IPS-NIHi7 (cell line): ENCODE measurements at regions not wholly inside any gene's neighbourhood (a gene's known extent, or its start where the extent isn't known, plus 50 kb on each side); places are given as distances from the start of the nearest gene placed in this dataset.
"Not testable (repeated sequence)": the region's sequence is repeated elsewhere in the genome, so short reads cannot be mapped to it uniquely, and the experiment has no call there.

Experiments
- DNase-seq: peaks from one replicate; pipeline ENCODE4 v3.0.0; 2012; ENCODE audit warnings: mixed read lengths; ENCODE audit errors: extremely low spot score

DNA sequence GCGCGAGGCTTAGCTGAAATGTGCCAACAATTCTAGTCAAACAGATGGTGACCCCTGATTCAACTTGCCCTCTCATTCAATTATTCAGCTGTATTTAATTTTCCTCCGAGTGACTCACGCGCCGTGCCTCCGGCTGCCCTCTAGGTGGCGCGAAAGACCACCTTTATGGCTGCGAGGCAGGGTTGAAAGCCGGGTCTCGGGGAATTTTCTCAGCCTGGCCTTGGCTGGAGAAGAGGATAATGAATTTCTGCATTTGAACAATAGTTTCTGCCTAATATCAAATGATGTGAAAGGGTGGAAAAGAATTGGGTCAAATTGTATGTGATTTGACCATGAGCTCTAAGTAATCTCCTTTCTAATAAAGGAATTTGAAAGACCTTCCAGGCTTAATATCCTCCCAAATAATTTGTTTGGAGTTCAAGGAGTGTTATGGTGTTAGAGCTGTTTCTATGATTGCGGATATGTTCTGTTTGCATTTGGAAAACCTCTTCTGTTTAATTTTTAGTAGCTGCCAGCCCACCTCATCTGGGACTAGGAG lies 310.9 kb downstream of the ZNF536 start:
- DNase-seq = peak; percentile 84

DNA sequence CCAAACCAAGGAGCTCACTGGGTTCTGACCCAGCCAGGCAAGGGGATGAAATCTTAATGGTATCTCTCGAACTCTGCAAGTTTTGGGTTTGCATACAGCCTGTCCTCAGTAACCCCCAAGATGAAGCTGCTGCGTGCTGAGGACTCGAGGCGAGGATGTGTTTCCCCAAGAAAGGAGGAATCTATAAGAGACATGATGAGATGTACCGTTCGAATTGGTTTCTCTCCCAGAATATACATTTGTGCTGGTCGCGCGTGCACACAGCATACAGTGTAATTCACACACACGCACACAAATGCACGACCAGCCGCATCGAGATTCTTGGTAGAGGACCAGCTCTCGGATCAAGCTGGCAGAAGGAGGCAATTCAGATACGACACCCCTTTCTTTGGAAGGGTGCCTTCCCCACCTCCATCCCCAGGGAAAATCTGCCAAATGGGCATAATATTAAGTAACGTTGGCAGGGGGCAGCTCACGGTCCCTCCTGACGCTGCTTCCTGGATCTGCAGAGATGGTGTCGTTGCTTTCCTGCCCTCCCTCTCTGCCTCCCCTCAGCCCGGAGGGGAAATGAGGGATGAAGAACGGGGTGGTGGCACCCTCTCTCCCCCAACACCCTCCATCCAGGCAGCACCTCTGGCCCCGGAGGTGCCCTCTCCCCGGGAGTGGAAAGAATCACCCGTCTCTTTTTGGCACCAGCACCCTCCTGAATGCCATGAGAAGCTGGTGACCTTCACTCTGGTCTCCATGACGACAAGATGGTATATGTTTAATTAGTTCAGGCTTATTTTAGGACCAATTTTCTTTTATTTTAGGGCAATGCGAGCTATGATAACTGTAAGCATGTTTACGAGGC lies 310.2 kb downstream of the ZNF536 start:
- DNase-seq = no peak

DNA sequence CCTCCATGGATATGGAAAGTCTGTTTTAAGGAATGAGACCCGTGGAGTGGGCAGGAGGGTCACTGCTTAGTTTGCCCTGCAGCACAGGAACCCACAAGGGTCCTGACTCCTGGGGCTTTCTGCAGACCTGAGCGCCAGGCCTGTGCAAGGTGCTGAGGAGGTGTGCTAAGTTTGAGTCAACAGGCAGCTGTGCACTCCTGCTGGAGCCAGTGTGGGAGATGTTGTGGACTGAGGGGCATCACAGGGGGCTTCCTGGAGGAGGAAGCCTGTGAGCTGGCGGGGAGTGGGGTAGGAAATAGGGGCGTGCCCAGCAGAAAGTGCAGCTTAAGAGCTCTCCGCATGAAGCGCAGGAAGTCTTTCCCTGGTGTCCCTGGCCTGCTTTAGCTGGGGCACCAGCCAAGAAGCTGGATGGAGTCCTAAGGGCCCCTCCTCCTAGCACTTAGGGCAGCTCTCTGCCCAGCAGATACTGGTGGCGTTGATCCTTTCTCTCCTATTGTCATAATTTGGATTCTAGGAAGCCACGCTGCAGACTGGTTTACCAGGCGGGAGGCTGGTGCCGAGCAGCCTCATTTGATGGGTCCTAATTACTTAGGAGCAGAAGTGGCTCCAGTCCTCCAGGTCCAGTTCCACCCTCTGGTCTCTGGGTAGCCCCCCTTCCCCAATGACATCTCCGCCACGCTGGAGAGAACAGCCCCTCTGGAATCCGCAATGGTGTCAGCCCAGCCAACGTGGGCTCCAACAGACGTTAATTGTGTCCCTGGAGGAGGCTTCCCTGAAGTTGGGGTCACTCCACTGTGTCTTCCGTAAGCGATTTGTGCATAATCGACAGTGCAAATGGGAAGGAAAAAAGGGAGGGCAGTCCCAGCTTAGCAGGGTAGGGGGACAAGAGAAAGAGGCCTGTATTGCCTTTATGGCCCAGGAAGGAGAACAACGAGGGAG lies 309.2 kb downstream of the ZNF536 start:
- no peak for DNase-seq

DNA sequence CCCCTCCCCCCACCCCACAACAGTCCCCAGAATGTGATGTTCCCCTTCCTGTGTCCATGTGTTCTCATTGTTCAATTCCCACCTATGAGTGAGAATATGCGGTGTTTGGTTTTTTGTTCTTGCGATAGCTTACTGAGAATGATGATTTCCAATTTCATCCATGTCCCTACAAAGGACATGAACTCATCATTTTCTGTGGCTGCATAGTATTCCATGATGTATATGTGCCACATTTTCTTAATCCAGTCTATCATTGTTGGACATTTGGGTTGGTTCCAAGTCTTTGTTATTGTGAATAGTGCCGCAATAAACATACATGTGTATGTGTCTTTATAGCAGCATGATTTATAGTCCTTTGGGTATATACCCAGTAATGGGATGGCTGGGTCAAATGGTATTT lies 308.2 kb downstream of the ZNF536 start:
- DNase-seq = not testable (repeated sequence)

DNA sequence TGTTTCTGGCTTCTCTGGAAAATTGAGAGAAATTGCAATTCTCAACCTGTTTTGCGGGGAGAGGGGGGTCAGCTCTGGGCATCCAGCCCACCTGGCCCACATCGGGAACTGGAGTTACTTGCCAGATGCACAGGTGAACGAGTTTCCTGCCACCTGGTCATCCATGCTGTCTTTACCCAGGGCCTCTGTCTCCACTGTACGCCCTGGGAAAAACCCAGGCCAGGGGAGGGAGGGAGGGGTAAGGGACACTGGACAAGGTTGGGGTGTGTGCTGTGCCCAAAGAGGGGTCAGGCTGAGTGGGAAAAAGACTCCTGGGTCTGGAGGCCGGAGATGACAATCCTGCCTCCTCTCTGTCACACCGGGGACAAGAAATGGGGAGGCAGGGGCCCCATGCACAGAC lies 307.6 kb downstream of the ZNF536 start:
- no peak for DNase-seq

DNA sequence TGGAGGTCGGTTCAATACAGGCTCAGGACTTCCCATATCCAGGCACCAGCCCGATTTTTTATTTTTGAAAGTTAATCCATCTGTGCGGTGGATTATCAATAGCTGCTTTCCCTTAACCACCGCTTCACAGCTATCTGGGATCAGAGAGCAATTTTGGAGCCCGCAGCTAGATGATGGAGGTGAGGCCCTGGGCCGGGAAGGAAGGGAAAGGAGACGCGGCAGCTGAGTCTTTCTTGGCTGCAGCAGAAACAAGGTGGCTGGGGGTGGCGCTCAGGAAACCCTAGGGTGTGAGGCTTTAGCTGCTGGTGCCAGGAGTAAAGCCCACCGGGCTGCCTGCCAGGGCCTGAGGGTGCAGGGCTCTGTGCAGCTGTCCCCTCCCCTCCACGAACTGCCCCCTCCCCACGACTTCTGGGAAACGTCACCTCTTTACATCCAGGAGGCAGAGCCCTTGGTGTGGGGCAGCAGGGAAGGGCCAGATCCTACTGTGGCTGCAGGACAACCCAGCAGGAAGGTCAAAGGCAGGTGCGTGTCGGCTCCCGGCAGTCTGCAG lies 307.0 kb downstream of the ZNF536 start:
- DNase-seq = no peak

DNA sequence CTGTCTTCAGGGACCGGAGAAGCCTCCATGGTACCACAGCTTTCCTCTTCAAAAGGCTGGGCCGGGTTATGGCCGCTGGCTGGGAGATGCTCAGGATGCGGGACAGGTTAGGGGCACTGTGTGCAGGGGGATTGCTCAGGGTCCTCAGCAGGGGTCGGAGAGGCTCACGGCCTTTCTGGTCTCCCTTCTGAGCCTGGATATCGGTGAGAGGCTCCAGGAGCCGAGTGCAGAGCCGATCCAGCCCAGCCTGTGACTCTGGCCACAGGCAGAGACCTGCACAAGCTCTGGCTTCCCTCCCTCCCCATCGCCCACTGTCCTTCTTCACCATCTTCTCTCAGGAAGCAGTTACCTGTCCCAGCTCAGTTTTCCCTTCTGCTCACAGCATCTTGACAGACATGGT lies 306.0 kb downstream of the ZNF536 start:
- no peak for DNase-seq

DNA sequence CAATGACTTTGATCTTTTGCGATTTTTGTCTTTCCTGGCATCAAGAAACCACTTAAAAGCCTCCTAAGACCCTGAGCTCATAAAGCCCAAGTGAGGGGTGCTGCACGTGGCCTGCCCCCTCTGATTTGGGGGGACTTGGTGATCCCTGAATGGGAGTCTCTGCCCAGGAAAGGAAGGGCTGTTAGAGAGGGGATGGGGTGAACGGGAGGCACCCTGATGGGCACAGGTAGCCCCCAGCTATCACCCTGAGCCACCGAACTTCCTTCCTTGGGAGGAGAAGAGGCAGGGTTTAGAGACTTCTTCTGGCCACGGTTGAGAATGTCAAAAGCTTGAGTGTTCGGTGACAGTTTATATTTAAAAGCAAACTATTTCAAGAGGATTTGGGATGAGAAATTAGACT lies 305.5 kb downstream of the ZNF536 start:
- no peak for DNase-seq

DNA sequence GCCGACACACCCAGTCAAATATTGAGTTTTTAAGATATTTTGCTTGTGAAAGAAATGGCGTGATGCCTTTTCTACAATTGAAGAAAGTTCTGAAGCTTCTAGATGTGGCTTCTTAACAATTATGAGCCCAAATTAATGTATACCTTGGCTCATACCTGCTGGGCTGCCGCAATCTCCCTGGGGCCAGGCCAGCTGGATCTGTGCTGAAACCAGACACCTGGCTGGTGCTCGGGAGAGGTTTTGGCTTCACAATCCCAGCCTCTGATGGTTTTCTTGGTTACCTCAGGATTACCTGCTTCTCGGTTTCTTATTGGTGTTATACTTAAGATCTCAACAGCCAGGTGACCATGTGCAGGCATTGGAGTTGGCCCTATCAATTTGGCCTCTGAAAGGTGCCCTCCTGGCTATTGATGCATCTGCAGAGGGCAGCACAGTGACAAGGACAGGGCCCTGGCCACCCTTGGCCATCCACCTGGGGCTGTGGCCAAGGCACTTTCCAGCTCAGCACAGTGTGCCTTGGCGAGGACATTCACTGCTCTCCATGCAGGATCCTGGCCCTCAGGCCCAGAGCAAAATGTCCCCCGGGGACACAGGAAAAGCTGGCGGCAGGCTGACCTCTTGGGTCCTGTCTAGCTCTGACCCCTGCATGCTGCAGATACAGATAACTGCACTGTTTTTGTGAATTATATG lies 305.0 kb downstream of the ZNF536 start:
- no peak for DNase-seq

DNA sequence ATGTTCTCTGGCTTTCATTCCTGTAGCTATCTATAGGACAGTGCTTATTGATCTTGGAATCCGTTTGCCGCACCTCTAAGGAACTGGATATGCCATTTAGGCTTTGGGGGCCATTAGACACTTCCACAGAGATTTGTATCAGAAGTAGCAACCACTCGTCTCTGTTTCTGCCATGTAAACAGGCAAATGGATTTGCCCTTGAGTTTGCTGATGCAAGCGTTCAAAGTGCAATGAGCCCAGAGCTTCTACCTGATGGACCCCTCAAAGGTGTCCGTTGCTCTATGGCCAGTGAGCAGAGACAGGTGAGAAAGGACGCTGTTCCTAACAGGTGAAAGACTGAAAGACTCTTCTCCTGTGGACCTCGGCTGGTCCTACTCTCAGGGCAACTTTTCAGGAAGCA lies 302.9 kb downstream of the ZNF536 start:
- DNase-seq = no peak

DNA sequence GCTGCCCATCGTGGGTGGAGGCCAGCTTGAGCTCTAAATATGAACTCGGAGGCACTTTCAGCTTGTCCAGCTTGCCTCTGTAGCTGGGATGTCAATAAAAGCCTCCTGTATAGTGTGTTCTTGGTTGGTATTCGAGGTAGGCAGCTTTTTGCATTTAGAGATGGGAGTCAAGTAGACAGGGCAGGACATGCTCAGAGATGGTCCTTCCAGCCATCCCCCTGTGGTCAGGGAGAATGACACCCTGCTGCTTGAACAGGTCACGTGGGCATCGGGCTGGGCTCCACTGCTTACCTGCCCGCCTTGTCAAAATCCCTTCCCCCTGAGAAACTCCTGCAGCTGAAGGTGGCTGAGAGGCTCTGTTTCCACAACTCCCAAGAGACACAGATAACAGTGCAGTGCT lies 302.5 kb downstream of the ZNF536 start:
- no peak for DNase-seq

DNA sequence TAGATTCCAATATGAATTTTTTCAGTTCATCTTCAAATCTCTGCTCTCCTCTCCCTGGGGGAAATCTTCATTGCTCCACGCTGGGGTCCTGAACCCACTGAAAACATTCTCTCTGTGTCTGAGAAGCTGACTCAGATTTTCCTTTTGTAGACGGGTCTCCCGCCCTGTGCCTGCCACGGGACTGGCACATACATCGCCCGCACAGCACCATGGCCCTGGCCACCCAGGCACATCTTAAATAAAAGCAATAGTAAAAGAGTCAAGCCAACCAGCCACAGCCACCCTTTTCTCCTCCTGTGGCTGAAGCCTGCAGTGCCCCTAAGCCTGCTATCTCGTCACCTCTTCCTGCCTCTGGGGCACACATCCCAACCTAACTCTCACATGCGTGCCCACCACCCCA lies 301.2 kb downstream of the ZNF536 start:
- no peak for DNase-seq

DNA sequence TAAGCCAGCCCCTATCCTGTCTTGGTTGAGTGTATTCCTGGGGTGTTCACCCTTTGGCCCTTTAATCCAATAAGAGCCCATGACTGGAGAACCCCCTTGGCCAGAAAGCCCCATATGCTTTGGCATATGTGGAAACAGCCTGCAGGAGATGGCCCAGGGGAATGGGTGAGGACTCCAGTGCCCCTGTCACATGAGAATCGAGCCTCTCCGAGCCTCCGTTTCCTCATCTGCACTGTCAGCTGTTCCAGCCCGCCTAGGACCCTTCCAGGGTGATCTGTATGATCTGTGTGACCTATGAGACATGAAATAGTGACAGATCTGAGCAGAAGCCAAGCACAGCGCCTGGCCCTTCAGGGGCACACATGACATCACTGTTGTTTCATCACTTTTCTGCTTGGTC lies 300.7 kb downstream of the ZNF536 start:
- no peak for DNase-seq

DNA sequence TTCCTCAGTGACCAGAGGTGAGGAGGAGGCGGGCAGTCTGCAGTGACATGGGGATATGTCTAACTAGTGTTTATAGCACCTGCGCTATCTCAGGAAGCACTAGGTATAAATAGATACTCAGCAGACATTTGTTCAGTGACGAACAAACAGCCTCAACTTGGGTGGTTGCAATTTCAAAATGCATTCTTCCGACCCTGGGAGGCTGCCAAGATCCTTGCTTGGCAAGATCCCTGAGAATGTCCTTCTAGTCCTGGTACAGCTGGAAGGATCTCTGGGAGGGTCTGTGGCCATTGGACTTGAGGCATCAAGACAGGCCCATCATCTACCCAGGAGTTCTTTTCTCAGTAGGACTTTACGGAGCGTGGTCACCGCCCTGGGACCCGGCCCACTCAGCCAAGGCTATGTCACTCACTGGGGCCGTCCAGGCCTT lies 299.5 kb downstream of the ZNF536 start:
- DNase-seq = no peak

DNA sequence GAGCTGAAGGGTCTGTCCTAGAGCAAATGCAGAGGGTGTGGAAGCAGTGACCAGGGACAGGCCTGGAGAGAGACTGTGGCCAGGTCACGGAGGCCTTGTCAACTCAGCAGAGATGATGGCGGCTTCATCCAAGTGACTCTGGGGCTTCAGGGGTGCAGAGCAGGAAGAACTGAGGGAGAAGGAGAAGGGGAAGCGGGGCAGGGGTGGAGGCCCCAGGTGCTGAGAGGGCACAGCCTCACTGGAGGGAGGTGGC lies 299.1 kb downstream of the ZNF536 start:
- no peak for DNase-seq

DNA sequence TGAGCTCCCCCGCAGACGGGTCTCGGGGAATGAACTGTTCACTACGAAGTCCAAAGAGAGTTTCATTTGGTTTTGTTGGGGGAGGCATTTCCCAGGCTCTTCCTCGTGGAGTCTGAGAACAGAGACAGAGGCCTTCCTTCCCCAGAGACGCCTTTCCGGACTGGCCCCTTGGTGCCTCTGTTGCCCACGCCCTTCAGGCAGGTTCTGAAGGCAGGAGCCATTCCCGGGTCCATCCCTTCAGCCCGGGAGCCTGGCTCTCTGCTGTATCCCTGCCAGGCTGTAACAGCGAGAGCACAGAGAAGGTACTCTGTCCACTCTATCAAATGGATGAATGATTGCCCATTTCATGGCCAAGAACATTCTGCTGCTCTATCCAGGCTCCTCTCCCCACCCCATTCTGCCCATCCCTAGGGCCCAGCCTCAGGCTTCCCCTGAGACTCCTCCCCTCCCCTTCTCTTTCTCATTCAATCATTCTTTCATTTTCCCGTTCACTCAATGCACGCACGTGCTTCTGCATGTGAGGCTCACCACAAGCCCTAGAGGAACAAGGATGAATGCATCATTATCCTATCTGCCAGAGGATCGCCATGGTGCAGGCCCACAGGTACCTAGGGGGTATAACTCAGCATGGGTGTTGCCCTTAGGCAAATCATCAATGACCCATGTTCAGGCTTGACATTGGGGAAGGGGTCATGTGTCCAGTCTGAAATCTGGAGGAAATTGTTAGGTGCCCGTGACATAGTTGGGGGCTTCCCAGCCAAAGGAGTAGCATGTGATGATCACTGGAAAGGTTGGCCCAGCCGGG lies 298.6 kb downstream of the ZNF536 start:
- no peak for DNase-seq

DNA sequence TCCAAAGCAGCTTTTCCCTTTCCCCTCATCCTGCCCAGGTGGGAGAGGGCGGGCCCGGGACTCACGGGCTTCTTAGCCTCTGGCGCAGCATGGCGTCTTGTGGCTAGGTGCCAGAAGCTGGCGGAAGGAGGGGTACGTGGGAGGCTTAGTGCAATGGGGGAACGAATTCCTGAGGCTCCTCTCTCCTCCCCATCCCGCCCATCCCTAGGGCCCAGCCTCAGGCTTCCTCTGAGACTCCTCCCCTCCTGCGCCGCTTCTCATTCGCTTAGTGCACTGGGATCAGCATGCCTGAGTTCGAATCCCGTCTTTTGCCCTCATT lies 297.8 kb downstream of the ZNF536 start:
- no peak for DNase-seq

DNA sequence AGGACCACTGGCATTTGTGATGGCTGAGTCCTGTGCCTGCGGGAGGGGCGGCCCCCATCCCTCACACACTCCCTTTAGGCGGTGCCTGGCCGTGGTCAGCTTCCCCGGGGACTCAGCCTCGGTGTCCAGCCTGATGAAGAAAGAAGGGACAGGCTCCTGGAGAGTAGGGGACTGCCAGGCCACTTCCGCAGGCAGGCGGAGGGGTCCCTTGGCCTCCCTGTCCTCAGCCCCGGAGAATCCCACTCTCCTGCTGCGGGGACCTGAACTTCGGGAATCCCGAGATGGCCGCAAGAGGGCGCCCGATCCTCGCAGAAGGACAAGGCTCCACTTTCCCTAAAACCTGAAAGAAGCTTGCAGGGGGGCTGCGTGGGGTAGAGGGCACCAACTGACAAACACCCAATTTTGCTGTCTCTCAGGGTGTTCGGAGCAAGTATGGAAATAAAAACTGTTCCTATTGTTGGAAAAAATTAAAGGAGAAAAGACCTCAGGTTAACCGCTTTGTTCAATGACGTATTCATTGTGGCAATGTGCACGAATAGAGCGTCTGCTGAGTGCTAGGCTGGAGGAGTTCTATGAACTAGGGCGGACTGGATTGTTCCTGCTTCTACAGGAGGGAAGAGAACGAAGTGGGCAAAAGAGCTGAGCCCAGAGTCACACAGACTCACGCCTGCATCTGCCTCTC lies 297.3 kb downstream of the ZNF536 start:
- peak; percentile 79 for DNase-seq

DNA sequence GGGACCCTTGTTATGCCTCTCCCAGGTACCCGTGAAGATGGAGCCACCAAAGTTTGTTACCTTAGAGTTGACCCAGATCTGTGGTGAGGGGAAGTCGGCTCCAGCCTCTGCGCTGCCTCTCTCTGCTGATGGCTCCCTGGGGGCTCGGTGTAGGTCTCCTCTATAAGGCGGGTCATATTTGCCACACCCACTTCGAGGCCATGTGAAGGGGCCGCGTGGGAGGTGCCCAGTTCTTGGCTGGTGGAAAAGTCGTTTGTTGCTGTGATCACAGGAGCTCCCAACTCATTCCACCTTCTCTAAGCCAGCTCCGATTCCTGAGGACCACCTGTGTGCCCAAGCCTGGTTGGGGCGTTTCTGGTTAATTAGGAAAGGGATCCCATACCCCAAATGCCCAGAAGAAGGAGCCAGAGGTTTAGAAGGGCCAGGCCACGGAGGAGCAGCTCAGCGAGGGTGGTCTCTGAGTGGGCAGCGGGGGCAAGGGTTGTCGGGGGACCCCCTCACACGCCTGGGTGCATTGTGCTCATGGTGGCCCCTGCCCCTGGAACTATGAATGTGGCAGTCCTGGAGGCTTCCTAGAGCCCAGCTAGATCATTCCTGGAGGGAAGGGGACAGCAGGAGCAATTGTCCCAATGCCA lies 296.5 kb downstream of the ZNF536 start:
- DNase-seq = no peak

DNA sequence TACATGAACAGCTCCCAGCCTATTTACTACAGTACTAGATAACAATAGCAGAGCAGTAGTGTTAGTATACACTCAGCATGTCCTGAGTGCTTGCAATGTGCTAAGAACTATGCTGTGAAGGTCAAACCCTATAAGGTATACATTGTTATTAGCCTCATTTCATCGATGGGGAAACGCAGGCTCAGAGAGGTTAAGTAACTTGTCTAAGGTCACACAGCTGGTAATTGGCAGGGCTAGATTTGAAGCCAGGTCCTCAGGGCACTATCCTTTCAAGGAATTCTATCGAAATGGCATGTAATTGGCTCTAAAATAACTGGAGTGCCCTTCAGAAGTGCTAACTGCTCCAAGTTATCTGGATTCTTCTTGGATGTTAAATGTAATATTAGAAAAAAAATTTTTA lies 295.6 kb downstream of the ZNF536 start:
- DNase-seq = no peak
